ENCODE measurements at regions not wholly inside any gene's neighbourhood (a gene's known extent, or its start where the extent isn't known, plus 50 kb on each side); places are given as distances from the start of the nearest gene placed in this dataset.

DNA sequence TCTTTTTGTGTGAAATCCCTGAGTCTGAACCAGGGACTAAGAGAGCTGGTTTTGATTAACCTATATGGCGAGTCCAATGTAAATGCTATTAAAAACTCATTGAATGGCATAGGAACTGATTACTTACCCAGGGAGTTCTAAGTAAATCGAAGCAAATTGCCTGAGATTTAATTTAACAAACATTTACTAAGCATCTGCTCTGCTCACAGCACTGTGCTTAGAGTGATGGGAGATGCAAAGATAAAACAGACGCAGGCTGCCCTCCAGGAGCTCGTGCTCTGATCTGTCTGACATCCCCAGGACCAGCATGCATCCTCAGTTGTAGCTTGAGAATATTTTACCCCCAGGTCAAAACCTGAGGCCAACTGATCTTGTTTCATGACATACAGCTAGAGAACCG is 247.9 kb downstream of the NR2F2 start:
- no peak for DNase-seq (ENCODE audit: low read depth in 2 of 2, low spot score in 1 of 2)

DNA sequence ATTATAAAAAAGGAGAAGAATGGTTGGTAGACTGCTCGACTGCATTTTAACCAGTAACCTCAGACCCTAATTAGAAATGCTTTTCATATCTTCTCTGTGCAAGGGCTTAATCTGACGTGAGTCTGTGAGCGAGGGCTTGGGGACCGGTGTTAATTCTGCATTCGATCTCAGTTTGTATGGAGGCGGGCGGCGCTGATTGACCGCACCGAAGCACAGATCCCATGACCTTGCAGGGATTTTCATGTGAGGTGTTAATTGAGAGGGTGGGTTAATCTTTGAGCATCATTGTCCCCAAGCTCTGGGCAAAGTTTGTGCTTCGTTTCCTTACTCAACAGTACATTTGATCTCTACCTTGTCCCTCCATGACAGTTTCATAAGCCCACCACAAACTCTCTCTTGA is 250.9 kb downstream of the NR2F2 start:
- DNase-seq (ENCODE audit: low read depth in 2 of 2, low spot score in 1 of 2): no peak

DNA sequence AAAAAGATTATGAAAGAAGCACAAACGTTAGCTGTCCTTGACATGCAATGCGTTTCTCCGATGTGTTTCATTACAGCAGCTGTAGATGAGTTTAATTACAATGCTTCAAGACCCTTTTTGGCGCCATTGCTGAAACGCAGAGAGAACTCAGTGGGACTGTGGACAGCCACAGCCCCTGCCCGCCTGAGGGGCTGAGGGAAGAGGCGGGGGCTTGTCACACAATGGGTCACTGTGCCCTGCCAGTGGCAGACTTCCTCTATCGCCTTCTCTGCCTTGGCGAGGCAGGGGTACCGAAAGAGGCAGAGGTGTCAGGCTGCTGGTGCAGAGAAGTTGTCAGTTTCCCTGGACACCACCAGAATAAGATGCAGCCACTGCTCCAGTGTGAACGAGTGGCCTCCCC is 252.0 kb downstream of the NR2F2 start:
- no peak for DNase-seq (ENCODE audit: low read depth in 2 of 2, low spot score in 1 of 2)

DNA sequence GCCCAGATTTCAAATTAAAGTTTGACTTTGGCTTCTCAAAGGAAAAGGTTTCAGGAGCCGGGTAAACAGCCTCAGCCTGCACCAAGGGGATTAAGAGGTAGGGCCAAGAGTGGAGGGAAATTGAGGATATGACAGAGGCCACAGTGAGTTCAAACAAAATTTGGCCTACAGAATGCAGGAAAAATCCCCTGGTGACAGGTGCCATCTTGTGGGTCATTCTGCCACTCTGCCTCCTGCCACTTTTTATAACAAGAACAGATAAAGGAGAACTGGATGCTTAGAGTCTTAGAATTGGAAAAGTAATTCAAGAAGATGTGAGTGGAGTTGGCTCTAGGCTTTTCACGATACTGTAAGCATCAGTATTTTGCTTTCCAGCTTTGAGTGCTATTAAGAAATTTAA is 253.2 kb downstream of the NR2F2 start:
- DNase-seq (ENCODE audit: low read depth in 2 of 2, low spot score in 1 of 2): no peak

DNA sequence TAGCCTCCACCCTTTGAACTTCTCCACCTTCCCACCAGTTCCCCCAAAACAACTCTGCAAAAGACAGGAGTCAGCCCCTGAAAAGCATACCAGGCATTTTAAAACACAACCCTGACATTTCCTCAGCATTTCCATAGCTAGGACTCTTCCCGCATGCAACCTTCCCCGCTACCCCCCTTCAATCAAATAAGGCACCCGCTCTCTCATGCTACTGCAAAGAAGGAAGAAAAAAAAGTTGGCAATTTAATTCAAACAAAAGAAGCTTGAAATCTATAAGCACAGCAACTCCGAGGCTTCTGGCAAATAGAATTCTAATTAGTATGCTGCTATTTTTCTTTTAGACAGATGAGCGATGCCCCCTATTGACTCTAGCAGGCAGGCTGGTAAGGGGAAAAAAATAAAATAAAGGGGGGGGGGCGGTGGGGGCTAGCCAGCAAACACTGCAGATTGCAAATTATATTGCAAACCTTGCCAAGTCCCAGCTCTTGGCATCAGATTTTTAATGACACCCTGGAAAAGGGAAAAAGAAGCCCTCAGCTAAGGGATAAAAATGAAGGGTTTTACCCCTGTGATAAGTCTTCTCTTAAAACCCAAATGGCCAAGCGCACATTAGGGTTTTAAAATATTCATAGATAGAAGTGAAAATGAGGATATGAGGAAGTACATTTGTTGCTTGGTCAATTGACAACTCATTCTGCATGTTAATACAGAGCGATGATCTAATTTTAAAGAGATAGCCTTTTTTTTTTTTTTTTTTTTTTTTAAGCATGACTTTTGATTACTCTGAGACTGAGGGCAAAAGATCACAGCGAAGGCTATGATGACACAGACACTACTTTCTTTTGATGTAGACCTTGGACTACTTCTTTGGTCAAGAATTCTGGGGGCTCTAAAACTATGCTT is 255.2 kb downstream of the NR2F2 start:
- DNase-seq (ENCODE audit: low read depth in 2 of 2, low spot score in 1 of 2): no peak

DNA sequence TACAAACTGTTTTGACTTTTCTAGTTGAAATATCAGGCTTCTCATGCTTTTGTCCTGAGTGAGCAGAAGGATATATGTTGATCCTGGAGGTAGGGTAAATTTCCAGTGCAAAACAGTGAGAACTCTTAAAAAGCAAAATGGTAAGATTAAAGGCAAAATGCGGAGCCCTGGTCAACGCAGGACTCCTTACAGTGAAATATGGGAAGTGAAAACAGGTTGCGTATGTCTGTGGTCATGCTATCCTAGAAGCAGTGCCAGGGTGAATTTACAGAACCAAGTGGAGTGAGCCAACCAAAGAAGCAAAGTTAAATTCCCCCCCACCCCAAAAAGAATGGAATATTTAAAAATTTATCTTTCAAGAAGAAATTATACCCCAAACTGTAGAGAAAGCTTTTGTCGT is 256.4 kb downstream of the NR2F2 start:
- DNase-seq (ENCODE audit: low read depth in 2 of 2, low spot score in 1 of 2): no peak

DNA sequence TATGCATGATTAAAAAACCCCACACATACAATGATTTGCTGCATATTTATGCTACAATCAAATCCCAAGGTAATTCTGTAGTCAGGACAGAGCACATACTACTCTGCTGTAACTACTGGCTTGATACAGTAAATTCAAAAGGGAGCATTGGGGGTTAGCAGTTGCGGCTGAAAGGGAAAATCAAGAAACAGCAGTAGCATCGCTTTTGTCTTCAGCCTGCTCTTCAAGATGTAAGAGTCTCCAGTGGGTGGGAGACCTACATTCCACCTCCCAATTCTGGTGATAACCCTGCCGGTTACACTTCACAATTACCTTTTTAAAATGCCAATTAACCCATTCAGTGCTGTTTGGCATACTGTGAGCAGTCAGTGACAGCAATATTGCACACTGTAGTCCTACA is 259.4 kb downstream of the NR2F2 start:
- DNase-seq (ENCODE audit: low read depth in 2 of 2, low spot score in 1 of 2): no peak

DNA sequence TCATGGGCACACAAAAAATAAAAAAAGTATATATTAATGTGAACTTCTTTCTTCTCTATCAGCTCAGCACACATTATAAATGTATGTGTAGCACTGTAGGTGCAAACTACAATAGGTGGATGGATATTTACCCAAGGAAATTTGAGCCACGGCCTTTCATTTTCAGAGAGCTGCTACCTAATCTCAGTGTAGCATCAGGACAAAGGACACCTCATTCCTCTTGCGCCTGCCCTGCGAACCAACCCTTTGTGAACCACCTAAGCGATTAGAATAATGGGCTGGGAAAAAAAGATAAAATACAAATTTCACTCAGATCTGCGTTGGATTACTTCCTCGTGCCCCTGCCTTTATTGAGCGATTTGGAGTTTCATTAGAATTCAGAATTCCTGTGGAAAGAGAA is 263.2 kb downstream of the NR2F2 start:
- DNase-seq (ENCODE audit: low read depth in 2 of 2, low spot score in 1 of 2): no peak

DNA sequence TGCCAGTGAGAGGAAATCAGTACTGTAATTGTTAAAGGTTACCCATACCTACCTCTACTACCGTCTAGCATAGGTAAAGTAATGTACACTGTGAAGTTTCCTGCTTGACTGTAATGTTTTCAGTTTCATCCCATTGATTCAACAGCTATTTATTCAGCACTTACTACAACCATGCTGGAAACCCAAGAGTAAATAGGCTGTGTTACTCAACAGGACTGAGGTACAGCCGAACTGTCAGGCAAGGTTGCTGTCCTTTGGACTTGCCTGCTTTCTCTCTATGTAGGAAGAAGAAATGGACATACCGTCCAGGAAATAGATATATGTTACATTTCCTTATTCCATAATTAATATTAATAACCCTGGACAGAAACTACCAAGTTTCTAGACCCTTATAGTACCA is 265.5 kb downstream of the NR2F2 start:
- no peak for DNase-seq (ENCODE audit: low read depth in 2 of 2, low spot score in 1 of 2)

DNA sequence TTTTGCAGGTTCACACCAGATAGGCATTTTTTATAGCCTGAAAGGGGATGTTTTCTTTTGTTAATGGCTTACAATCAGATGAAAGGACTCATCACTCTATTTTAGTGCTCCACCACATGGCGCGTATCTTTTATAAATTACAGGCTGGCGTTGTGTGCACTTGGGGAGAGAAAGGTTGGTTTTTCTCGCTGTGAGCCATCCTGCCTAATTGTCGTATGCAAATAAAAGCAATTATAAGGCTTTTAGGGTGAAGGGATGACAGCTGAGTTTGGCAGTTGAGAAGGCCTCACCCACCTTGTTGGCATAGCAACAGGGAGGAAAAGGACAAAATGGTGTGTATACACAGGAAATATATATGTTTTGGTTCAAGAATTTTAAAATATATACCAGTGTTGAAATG is 268.0 kb downstream of the NR2F2 start:
- DNase-seq (ENCODE audit: low read depth in 2 of 2, low spot score in 1 of 2): no peak

DNA sequence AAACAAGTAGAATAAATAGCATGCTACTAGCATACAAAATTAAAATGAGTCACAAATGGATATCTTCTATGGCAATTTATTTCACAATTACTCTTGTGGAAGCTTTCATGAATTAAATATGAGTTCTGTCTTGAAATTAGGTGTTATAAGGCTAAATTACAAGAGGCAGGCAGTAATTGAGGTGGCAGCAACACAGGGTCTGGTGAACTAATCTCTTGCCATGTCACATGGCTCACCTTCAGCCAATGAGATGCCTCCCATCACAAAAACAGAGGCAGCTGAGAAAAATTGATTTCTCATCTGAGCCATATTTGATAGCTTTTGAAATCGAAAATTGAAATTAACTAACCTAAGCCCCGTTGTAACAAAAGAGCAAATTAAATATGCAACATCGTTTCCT is 268.8 kb downstream of the NR2F2 start:
- DNase-seq (ENCODE audit: low read depth in 2 of 2, low spot score in 1 of 2): no peak

DNA sequence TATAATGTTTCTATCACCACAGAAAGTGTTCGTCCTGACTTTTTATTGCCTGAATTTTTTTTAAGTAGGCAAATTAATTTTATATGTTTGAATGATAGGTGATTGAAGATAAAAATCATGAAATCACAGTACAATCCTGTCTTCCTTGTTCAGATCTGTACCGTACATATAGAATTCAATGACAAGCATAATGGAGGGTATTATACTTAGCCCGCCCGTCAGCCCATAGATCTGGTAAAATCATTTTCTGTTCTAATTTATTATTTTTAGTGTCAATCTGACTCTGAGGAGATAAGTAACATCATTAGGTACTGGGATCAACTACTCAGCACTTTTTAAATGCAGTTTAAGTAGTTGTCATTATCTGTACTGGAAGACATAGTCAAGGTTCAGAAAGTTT is 269.9 kb downstream of the NR2F2 start:
- no peak for DNase-seq (ENCODE audit: low read depth in 2 of 2, low spot score in 1 of 2)

DNA sequence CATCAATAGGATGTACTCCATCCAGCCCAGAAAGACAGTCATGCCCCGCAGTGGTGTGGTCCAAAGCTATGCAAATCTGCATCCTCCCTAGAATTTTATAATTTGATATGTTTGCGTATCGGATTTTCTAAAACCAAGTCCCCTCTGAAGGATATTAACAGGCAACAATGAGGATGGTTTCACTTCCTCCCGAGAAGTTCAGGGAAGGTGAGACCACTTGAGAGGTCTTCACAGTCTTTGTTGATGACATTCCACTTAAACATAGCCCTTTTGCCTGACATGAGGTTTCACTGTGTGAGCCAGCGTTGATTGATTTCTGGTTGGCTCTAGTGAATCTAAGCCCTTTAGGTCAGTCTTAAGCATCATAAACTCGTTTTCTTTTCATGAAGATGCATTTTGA is 276.1 kb downstream of the NR2F2 start:
- no peak for DNase-seq (ENCODE audit: low read depth in 2 of 2, low spot score in 1 of 2)

DNA sequence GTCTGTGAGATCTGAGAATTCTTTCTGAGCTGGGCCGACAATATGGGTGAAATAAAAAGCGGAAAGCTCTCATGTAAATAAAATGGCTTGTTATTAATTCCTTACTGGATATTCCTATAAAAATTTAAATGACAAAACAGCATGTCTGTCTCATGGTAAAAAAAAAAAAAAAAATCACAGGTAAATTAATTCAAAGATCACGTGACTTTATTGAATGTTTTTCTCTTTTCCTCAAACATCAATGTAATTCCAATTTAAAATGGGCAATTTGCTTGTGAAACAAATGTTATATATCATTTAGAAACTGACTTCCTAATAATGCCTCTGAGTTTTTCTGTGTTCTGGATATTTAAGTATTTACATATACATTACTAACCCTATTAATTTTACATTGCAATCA is 280.3 kb downstream of the NR2F2 start:
- DNase-seq (ENCODE audit: low read depth in 2 of 2, low spot score in 1 of 2): no peak

DNA sequence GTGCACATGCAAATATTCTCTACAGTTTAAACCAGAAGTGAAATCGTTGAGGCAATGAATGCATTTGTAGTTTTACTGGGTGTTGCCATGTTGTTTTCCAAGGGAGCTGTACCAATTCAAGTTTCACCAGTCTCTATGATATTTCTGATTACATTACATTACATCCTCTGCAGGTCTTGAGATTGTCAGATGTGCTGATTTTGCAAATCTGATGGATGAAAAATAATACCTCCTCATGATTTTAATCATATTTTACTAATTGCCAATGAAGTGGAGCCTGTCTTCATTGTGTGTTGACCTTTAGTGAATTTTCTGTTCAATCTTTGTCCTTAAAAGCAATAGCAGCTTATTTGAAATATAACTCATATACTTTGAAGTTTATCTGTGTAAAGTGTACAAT is 282.4 kb downstream of the NR2F2 start:
- no peak for DNase-seq (ENCODE audit: low read depth in 2 of 2, low spot score in 1 of 2)

DNA sequence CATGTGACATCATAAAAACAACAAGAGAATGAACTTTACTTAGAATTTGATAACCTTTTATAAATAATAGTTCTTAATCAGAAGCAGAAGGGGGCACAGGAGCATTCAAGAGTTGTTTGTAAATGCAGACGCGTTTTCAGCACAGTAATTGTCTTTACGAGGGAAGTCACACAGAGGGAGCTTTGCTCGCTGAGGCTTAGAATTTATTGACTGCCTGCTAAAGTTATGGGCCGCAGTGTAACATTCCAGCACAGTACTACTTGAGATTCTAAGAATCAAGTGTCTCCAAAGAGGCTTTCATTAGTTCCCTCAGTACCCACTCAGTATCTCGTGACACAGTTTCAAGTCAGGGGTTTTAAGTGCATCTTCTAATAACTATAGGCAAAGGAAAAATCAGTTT is 288.7 kb downstream of the NR2F2 start:
- DNase-seq (ENCODE audit: low read depth in 2 of 2, low spot score in 1 of 2): no peak

DNA sequence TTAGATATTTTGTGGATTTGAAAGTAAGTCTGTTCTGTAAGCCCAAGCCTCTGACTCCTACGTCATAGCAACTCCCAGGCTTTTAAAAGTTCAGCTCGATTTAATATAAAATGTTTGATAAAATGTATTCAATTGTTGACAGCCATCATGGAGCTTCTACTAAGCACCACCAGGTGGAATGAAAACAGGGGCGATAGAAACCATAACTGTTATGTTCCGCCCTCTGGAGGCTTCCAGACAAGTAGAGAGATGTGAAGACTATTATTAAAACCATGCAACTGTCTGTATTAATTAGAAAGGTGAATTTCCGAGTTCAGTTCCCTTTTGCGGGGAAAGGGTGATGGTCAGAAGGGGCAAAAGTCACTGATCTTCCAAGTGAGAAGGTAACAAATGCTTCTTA is 292.2 kb downstream of the NR2F2 start:
- DNase-seq (ENCODE audit: low read depth in 2 of 2, low spot score in 1 of 2): no peak

DNA sequence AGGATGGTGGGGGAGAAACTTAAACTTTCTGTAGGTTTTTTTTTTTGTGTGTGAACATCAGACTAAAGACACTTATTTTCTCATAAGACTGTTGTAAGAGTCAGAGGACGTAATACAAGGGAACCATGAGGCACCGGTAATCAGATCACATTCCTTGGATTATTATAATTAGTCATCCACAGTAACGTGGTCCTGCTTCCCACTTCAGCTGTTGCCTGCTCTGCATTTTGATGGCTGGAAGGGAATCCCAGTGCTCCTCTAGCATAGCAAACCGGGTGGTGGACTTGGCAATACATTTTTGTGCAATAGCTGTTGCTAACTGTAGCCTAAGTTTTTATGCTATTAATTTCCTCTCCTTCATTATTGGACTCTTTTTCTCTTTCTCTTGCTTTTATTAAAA is 294.8 kb downstream of the NR2F2 start:
- no peak for DNase-seq (ENCODE audit: low read depth in 2 of 2, low spot score in 1 of 2)

DNA sequence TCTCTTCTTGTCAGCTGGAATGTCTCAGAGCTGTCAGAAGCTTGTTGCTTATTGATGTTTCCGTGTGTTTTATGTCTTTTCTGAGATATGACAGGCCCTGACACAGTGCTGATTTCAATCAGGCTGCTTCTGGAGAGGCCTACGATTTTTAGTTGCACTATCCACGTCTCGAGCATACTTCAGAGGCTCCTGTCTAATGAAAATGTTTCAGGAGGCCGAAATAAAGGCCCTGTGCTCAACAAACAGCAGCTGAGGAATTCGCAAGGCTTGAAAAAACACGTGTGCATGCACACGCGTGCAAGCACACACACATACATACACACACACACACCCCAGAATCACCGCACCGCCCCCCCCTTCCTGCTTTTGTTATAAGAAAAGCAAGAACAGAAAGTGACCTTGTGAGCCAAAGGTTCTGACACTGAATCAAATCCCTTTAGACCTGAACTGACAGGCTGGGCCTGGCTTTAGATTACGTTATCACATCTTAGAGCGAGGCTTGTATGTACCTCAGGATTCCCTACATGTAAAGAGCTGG is 296.6 kb downstream of the NR2F2 start:
- no peak for DNase-seq (ENCODE audit: low read depth in 2 of 2, low spot score in 1 of 2)

DNA sequence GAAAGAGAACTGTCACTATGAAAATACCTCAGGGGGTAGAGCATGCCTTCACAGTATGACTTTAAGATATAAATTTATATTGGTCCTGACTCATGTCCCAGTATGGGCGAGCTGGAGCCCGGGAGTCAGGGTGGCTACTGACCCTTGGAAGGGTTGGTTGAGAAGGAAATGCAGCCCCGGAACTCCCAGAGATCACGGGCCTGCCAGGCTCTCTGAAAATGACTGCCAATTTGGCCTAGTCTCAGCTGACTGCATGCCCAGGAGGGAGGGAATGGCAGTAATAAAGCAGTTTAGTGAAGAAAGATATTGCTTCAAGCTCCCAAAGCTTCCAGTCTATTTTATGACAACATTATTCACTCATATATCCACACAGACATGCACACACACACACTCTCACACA is 299.0 kb downstream of the NR2F2 start:
- no peak for DNase-seq (ENCODE audit: low read depth in 2 of 2, low spot score in 1 of 2)

DNA sequence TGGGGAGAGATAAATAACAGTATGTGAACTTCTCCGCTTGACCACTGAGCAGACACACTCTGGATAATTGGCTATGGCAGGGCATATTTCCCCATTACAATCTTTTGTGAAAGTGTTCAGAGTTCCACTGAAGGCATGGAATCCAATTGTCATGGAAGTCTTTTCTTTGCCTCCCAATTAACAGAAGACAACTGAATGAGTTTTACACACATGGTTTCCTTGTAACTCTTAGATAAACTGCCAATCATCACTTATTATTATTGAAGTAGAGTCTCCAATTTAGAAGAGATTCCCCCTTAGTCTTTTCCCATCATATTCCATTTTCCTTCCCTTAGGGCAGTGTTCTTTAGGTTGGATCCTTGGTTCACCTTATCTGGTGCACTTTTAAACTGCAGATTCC is 308.3 kb downstream of the NR2F2 start:
- no peak for DNase-seq (ENCODE audit: low read depth in 2 of 2, low spot score in 1 of 2)

DNA sequence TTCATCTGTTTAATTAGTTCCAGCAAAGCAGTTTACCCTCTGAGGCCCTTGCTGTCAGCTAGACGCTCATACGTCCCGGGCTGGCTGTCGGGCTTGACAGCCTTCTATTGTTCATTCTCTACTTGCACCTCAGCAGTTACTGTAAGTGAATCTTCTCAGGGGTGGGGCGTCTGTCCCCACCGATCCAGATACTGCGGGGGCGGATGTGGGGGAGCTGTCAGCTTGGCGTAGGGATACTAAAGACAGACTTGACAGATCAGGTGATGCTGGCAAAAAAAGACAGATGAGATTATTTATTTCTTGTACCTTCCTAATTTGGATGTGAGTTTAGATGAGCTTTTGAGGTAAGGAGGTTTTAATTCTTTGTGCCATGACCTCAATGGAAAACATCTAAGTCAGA is 315.3 kb downstream of the NR2F2 start:
- DNase-seq (ENCODE audit: low read depth in 2 of 2, low spot score in 1 of 2): no peak

DNA sequence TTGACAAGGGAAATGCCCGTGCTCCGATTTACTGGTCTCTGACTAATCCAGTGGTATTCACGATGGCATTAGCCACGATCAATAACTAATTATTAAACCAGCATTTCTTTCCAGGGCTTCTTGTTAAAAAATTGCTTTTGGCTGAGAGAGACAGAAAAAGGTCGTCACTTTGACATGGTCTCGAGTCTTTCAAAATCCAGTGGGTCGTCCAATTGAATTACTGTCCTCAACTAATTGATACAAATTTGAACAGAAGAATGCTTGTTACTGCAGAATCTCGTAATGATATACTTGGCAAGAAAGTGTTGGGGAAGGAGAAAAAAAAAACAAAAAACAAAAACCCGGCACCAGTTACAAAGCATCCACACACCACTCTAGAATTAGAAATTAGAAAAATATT is 318.4 kb downstream of the NR2F2 start:
- no peak for DNase-seq (ENCODE audit: low read depth in 2 of 2, low spot score in 1 of 2)
